ENCODE measurements at regions not wholly inside any gene's neighbourhood (a gene's known extent, or its start where the extent isn't known, plus 50 kb on each side); places are given as distances from the start of the nearest gene placed in this dataset.

DNA sequence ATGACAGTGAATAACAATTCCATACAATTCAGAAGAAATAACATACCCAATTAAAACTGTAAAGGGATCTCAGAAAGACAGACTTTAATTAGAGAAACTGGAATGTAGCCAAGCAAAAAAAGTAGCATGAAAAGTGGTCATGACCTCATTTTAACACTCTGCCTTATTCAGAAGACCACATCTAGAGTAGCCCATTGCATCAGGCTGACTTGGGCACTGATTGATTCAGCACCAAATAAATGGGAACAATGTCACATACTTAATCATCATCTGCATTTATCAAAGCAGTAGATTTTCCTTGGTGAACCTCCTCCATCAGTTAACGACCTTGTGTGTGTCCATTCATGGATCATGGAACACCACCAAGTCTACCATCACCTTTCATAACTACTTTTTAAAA, 992.1 kb downstream of the NR2F1-AS1 start:
- Mint-ChIP-seq H3K9me3 (peaks cover 0 to 12% (median 3%) of the 10 kb centered on the region in 7 donors), H3K4me3 (no peak overlapping the region), H3K27ac (no peak overlapping the region), H3K4me1 (no peaks in the 10 kb centered on the region), H3K27me3 (no peaks in the 10 kb centered on the region), H3K36me3 (no peaks in the 10 kb centered on the region)
- no peak for ATAC-seq (ENCODE audit: low read depth in 2 of 2)
- DNase-seq = no peak

DNA sequence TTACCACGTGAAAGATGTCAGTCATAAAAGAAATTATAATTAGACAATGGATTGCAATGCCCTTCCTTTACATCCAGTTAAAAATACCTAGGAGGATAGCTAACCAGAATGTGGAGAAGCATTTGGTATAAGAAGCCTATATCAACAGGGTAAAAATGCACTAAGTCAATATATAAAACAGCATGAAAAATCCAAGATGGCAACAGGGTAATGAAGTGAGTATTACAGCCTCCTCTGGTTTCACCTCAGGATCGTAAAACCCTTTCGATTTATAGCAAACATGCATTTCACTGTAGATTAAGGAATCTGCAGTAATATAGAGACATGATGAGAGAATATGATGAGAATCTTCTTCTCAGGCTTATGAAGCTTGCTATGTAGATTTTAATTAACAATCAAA, 999.3 kb downstream of the NR2F1-AS1 start:
- Mint-ChIP-seq H3K4me1 (no peaks in the 10 kb centered on the region), H3K36me3 (no peaks in the 10 kb centered on the region), H3K9me3 (peaks cover 0 to 7% (median 3%) of the 10 kb centered on the region in 7 donors), H3K27me3 (no peaks in the 10 kb centered on the region), H3K27ac (no peak overlapping the region), H3K4me3 (no peak overlapping the region)
- ATAC-seq (ENCODE audit: low read depth in 2 of 2) = no peak
- no peak for DNase-seq

DNA sequence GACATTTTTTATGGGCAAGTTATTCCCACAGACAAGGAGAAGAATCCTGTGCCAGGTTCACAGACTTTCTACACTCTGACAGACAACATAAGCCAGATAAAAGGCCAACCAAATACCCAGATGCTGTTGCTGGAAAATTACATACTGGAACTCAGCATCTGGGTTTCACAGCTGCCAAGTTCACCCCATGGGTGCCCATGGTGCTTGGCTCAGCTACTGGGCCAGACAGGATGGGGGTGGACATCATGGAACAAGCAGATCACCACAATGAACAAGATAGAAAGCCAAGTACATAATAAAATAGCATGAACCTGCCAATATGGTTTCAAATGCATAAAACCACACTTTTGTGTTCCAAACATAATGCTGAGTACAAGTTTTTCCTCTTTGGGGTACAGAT, 999.8 kb downstream of the NR2F1-AS1 start:
- DNase-seq (no peak), ATAC-seq (ENCODE audit: low read depth in 2 of 2) (no peak)
- Mint-ChIP-seq H3K4me1 (no peaks in the 10 kb centered on the region), H3K27me3 (no peaks in the 10 kb centered on the region), H3K9me3 (peaks cover 0 to 7% (median 0%) of the 10 kb centered on the region in 7 donors), H3K36me3 (no peaks in the 10 kb centered on the region), H3K4me3 (no peak overlapping the region), H3K27ac (no peak overlapping the region)

DNA sequence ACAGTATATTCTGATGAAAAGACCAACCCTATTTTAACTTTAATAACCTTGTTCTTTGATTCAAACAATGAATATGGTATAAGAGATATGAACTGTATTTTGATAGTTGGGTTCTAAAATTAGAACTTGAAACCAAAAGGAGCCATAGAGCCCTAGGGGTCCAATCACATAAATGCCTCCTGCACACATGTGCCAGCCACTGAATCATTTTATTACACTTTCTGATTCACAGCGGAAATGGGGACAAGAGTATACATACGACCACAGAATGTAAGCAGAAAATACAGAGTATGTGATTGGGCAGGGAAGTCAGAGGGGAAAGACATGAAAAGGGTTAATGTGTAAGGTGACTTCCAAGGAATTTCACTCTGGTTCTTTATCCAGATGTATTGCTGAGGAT, 1000.2 kb downstream of the NR2F1-AS1 start:
- H3K9me3 Mint-ChIP-seq = peaks cover 0 to 7% (median 0%) of the 10 kb centered on the region in 7 donors
- no peak for ATAC-seq (ENCODE audit: low read depth in 2 of 2)
- no peaks in the 10 kb centered on the region for H3K27me3 Mint-ChIP-seq
- H3K4me1 Mint-ChIP-seq = no peaks in the 10 kb centered on the region
- H3K4me3 Mint-ChIP-seq = no peak overlapping the region
- no peak for DNase-seq
- no peak overlapping the region for H3K27ac Mint-ChIP-seq
- H3K36me3 Mint-ChIP-seq = no peaks in the 10 kb centered on the region

DNA sequence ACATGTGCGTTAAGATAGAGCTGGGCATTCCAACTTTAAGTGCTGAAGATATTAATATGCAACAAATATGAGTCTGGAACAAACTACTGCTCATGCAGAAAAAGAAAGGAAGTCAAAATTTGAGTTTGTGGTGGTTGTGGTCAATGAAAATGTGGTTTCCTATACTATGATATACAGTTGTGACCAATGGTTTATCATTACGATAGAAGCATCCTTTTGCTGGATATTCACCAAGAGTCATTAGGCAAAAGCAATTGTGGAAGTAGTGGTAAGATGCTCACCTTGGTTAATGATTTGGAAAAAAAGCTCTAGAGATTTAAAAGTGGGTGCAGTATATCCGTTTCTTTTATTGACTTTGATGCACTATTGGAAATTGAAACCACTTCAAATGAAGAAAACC, 1007.0 kb downstream of the NR2F1-AS1 start:
- H3K4me3 Mint-ChIP-seq = no peak overlapping the region
- DNase-seq (no peak), ATAC-seq (ENCODE audit: low read depth in 2 of 2) (no peak)
- no peaks in the 10 kb centered on the region for H3K27me3 Mint-ChIP-seq
- no peaks in the 10 kb centered on the region for H3K9me3 Mint-ChIP-seq
- no peaks in the 10 kb centered on the region for H3K4me1 Mint-ChIP-seq
- H3K27ac Mint-ChIP-seq = no peak overlapping the region
- no peaks in the 10 kb centered on the region for H3K36me3 Mint-ChIP-seq

DNA sequence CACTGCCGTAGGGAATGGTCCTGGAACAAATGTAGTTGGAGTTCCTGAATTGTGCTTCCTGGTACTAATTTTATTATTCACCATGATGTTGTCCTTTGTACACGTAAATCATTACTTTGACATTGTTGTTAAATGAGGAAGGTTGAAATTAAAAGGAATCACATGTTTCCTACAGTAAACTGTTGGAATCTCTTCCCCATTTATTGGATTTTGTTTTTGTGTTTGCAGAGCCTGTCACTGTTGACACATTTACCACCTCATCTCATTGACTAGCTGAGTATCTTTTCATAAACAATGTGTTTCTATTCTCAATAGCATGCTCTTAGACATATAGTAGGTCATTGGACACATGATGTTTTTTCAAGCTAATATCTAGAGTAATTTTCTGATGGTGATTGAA, 1012.5 kb downstream of the NR2F1-AS1 start:
- DNase-seq (no peak), ATAC-seq (ENCODE audit: low read depth in 2 of 2) (no peak)
- Mint-ChIP-seq H3K4me1 (no peaks in the 10 kb centered on the region), H3K9me3 (no peaks in the 10 kb centered on the region), H3K4me3 (no peak overlapping the region), H3K36me3 (no peaks in the 10 kb centered on the region), H3K27ac (no peak overlapping the region), H3K27me3 (no peaks in the 10 kb centered on the region)

DNA sequence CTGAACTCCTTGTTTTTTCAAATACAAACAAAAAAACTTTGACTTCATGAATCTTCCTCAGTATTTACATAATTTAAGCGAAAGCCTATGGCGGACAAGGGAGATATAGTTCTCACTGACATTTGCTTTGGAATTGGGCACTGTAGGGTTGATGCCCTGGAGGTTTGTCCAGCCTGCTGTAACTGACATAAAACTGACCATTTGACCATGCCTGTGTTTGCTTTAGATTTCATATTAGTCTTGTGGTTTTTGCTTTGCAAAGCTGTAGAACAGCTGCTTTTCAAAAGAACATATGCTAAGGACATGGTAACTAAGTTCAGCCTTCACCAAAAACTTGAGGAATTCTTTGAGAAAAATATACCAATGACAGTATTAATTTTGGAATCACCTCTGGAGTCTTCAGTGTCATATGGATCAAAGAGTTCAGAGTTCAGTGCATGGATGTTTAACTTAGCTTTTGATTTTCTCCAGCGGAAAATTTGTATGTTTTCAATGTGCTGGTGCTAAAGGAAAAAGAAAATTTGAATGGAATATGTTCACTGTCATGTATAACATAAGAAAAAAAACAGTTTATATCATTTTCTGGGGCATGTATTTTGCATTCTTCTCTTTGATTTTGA, 1013.1 kb downstream of the NR2F1-AS1 start:
- Mint-ChIP-seq H3K27ac (no peak overlapping the region), H3K36me3 (no peaks in the 10 kb centered on the region), H3K4me3 (no peak overlapping the region), H3K27me3 (no peaks in the 10 kb centered on the region), H3K9me3 (no peaks in the 10 kb centered on the region), H3K4me1 (no peaks in the 10 kb centered on the region)
- no peak for DNase-seq
- ATAC-seq (ENCODE audit: low read depth in 2 of 2) = no peak

DNA sequence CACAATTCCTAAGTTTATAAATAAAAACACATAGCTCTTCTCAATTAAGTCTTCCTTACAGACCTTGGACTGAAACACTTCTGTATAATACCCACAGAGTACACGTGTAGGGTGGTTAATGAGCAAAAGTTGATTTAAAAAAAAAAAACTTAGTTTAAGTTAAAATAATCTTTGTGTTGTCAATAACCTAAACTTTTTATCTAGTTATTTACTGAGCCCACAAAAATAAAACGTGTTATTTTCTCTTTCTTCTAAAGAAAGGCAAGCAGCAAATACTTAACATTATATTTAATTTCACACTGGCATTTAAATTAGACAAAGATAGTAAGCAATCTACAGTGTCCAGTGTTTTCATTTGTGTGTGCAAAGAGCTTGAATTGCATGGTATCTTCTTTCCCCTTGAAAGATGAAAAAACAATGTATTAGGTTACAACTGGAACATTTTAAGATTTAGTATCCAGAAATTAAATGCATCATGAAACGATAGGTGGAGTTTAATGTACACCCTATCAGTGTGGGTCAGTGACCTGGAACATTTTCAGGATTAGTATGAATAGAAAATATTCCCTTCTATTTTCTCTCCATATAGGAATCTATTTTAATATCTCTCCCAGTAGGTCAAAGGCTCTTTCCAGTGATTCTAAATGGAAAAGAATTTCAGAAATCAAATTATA, 1014.8 kb downstream of the NR2F1-AS1 start:
- Mint-ChIP-seq H3K9me3 (no peaks in the 10 kb centered on the region), H3K36me3 (no peaks in the 10 kb centered on the region), H3K4me1 (no peaks in the 10 kb centered on the region), H3K27me3 (no peaks in the 10 kb centered on the region), H3K4me3 (no peak overlapping the region), H3K27ac (no peak overlapping the region)
- ATAC-seq (ENCODE audit: low read depth in 2 of 2) = no peak
- DNase-seq = no peak

DNA sequence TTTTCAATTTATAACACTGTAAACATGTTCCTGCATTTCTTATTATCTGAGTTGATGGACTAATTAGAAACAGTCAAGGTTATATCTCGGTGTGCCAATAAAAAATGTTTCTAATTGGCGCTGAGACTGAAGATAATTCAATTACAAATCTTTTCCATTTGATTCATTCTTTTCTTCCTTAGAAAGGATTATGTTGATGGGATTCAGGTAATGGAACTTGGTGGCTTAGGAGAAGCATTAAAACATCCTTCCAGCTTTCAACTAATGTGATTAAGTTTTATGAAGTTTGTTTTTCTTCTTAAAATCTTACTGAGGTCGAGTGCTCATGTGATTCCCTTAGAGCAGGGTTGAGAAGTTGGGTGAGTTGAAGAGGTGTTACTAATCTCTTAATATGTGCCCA, 1015.3 kb downstream of the NR2F1-AS1 start:
- Mint-ChIP-seq H3K4me1 (no peaks in the 10 kb centered on the region), H3K36me3 (no peaks in the 10 kb centered on the region), H3K27me3 (no peaks in the 10 kb centered on the region), H3K4me3 (no peak overlapping the region), H3K9me3 (no peaks in the 10 kb centered on the region), H3K27ac (no peak overlapping the region)
- no peak for ATAC-seq (ENCODE audit: low read depth in 2 of 2)
- DNase-seq = no peak

DNA sequence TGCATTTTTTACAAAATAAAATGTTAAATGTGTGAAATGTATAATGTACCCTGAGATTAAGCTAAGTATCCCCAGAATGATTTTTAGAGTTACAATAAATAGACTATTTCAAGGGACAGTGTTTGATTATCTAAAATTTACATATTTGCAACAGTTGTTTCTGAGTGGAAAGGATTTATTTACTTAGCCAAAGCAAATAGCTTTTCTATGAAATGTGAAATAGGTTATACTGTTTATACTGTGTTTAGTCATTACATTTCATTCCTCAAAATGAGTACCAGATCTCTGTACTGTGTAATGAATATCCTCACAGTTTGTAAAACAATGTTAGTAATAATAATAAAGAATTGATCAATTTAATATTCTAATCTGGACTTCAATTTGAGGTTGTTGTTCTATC, 1019.0 kb downstream of the NR2F1-AS1 start:
- Mint-ChIP-seq H3K9me3 (peaks cover 0 to 3% (median 0%) of the 10 kb centered on the region in 7 donors), H3K27me3 (no peaks in the 10 kb centered on the region), H3K4me1 (no peaks in the 10 kb centered on the region), H3K36me3 (no peaks in the 10 kb centered on the region), H3K27ac (no peak overlapping the region), H3K4me3 (no peak overlapping the region)
- no peak for ATAC-seq (ENCODE audit: low read depth in 2 of 2)
- no peak for DNase-seq

DNA sequence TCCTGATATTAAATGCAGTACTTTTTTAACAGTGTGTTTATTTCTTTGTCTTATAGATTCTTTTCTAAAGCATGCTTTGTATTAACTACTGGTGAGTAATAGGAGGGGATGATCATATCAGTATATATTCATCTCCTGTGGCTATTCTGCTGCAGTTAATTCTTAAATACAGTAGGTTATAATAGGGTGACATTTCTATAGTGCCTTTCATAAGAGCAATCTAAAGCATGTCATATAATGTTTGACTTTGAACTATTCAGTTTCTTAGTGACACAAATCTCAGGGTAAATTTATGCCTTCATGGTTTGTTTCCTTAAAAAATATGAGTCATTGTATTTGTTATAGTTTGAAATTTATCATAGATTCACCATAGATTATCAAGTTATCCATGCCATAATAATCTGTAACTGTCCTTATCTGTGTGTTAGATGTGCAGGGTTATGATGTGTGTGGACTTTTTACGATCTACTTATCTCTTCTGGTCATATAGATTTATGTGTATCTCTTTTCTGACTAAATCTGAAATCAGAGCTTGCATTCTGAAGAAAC, 1019.5 kb downstream of the NR2F1-AS1 start:
- Mint-ChIP-seq H3K27ac (no peak overlapping the region), H3K4me1 (no peaks in the 10 kb centered on the region), H3K36me3 (no peaks in the 10 kb centered on the region), H3K9me3 (peaks cover 0 to 3% (median 0%) of the 10 kb centered on the region in 7 donors), H3K4me3 (no peak overlapping the region), H3K27me3 (no peaks in the 10 kb centered on the region)
- ATAC-seq (ENCODE audit: low read depth in 2 of 2) (no peak), DNase-seq (no peak)

DNA sequence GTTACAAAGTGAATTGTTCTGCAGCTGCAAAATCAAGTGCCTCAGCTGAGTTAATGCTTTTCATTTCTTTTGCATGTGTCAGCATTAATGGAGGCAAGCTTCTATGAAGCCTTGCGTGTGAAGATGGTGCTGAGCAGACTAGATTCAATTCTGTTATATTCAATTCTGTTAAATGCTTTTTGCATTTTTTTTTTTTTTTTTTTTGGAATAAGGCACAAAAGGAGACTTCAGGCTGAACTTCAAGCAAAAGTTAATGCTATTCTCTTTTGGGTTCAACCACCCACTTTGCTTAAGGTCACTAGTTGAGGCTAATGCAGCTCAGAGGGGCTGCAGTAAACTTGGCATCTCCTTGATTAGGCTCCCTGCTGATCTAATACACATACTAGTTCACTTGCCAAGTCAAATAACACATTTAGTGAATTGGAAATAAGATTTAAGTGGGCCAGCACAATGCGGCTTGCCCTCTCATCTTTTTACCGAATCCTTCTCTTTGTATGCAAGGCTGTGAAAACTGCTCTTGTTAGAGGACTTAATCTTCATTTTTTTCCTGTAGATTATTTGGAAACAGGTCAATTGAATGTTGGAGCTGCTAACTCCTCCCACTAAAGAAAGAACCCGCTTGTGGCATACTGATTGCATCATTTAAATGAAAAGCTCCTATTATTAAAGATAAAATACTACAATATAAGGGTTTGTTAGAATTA, 1020.2 kb downstream of the NR2F1-AS1 start:
- Mint-ChIP-seq H3K4me3 (no peak overlapping the region), H3K27ac (no peak overlapping the region), H3K27me3 (no peaks in the 10 kb centered on the region), H3K4me1 (no peaks in the 10 kb centered on the region), H3K36me3 (no peaks in the 10 kb centered on the region), H3K9me3 (peaks cover 0 to 3% (median 0%) of the 10 kb centered on the region in 7 donors)
- ATAC-seq (ENCODE audit: low read depth in 2 of 2) = no peak
- no peak for DNase-seq

DNA sequence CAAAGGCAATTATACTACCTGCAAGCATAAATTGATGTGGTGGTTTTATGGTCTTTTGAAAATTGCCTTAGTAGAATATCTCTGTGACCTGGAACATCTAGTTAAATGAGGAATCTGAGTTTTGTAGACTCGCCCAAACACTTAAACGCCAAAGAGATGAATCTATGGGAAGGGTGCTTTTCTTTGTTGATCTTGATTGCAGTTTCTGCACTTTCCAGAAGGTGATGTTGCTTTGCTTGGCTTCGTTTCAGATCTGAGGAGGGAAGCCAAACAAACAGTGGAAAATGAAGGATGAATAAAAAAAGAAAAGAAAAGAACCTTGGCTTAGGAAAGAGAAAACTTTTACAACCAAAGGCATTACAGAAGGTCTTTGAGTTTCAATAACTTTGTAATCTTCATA, 1021.2 kb downstream of the NR2F1-AS1 start:
- H3K27me3 Mint-ChIP-seq = no peaks in the 10 kb centered on the region
- H3K36me3 Mint-ChIP-seq = no peaks in the 10 kb centered on the region
- no peaks in the 10 kb centered on the region for H3K4me1 Mint-ChIP-seq
- no peak for DNase-seq
- H3K27ac Mint-ChIP-seq = no peak overlapping the region
- no peak overlapping the region for H3K4me3 Mint-ChIP-seq
- peaks cover 0 to 3% (median 0%) of the 10 kb centered on the region in 7 donors for H3K9me3 Mint-ChIP-seq
- no peak for ATAC-seq (ENCODE audit: low read depth in 2 of 2)

DNA sequence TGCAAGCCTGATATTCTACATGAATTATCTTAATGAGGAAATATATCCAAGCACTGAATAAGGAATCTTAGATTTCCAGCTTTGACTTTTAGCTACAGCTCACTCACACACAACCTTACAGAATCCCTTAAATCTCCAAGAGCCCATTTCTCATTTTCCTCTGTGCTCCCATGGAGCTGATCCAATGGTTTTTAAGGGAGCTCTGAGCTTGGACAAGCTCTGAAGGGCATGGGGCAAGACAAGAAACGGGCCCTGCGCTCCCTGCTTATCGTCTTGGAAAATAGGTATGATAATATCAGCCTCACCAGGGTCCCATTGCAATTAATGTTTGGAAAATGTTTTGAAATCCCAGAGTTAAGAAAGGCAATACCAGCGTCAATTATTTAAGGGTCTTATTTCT, 1021.7 kb downstream of the NR2F1-AS1 start:
- Mint-ChIP-seq H3K9me3 (peaks cover 0 to 3% (median 0%) of the 10 kb centered on the region in 7 donors), H3K27me3 (no peaks in the 10 kb centered on the region), H3K4me3 (no peak overlapping the region), H3K27ac (no peak overlapping the region), H3K36me3 (no peaks in the 10 kb centered on the region), H3K4me1 (no peaks in the 10 kb centered on the region)
- DNase-seq = no peak
- no peak for ATAC-seq (ENCODE audit: low read depth in 2 of 2)
